ENCODE measurements at regions not wholly inside any gene's neighbourhood (a gene's known extent, or its start where the extent isn't known, plus 50 kb on each side); places are given as distances from the start of the nearest gene placed in this dataset.
A peak's percentile ranks its signal among the peaks of the same experiment; 100 is the strongest.

- H2AFZ ChIP-seq (ENCODE audit: low read depth, low read length) = no peak overlapping the region
- H3K36me3 ChIP-seq (ENCODE audit: insufficient read depth, low read length) = no peaks in the 10 kb centered on the region
- TF ChIP-seq CTCF (IDR thresholded peaks at IDR 0.05; ENCODE audit: poor library complexity, severe bottlenecking) (no peak), REST (IDR thresholded peaks at IDR 0.05; ENCODE audit: borderline replicate concordance) (no peak), MXI1 (conservative IDR thresholded peaks at IDR 0.05; ENCODE audit: poor library complexity, severe bottlenecking) (no peak), TAF1 (IDR thresholded peaks at IDR 0.05; ENCODE audit: low read depth) (no peak), EZH2 (IDR thresholded peaks at IDR 0.05; ENCODE audit: borderline replicate concordance, insufficient read depth, low read length, poor library complexity, severe bottlenecking) (no peak), RAD21 (conservative IDR thresholded peaks at IDR 0.05) (no peak)
- H3K79me2 ChIP-seq (replicated peaks; ENCODE audit: insufficient read depth, low read length) = no peaks in the 10 kb centered on the region
- no peak overlapping the region for H3K27ac ChIP-seq (ENCODE audit: low read length)
- no peak overlapping the region for H3K4me3 ChIP-seq (ENCODE audit: low read length)
- no peaks in the 10 kb centered on the region for H3K9me2 ChIP-seq (ENCODE audit: insufficient read depth, low read length)
- H4K20me1 ChIP-seq (ENCODE audit: insufficient read depth) = no peaks in the 10 kb centered on the region
- H3K27me3 ChIP-seq (ENCODE audit: insufficient read depth, low read depth, low read length) = no peaks in the 10 kb centered on the region
- no peak overlapping the region for H3K4me2 ChIP-seq (ENCODE audit: low read length)
- H3K9me3 ChIP-seq (ENCODE audit: low read length) = peaks cover 9% of the 10 kb centered on the region
- peaks cover 3% of the 10 kb centered on the region for H3F3A ChIP-seq (ENCODE audit: insufficient read depth, low read length, poor library complexity, severe bottlenecking)
- H3K9ac ChIP-seq (ENCODE audit: low read length) = no peak overlapping the region
Observed at GRCh38 chr3:30166535-30166934, 439.9 kb upstream of the TGFBR2 start.

GRCh38 chr3:30167541-30168011 lies 438.8 kb upstream of the TGFBR2 start:
- TF ChIP-seq CTCF (IDR thresholded peaks at IDR 0.05; ENCODE audit: poor library complexity, severe bottlenecking) (no peak), SMC3 (conservative IDR thresholded peaks at IDR 0.05; ENCODE audit: poor library complexity) (no peak), MXI1 (conservative IDR thresholded peaks at IDR 0.05; ENCODE audit: poor library complexity, severe bottlenecking) (no peak), EP300 (conservative IDR thresholded peaks at IDR 0.05; ENCODE audit: poor library complexity, severe bottlenecking) (peak; percentile 76), RAD21 (conservative IDR thresholded peaks at IDR 0.05) (no peak), REST (IDR thresholded peaks at IDR 0.05; ENCODE audit: borderline replicate concordance) (no peak), POLR2AphosphoS5 (IDR thresholded peaks at IDR 0.05) (peak; percentile 35)
- H4K20me1 ChIP-seq (ENCODE audit: insufficient read depth) = no peaks in the 10 kb centered on the region
- no peaks in the 10 kb centered on the region for H3K36me3 ChIP-seq (ENCODE audit: insufficient read depth, low read length)
- peaks cover 3% of the 10 kb centered on the region for H3F3A ChIP-seq (ENCODE audit: insufficient read depth, low read length, poor library complexity, severe bottlenecking)
- H3K79me2 ChIP-seq (replicated peaks; ENCODE audit: insufficient read depth, low read length) = no peaks in the 10 kb centered on the region
- H3K27ac ChIP-seq (ENCODE audit: low read length) = peak overlapping the region; percentile 23
- H3K9ac ChIP-seq (ENCODE audit: low read length) = no peak overlapping the region
- H3K4me2 ChIP-seq (ENCODE audit: low read length) = no peak overlapping the region
- H3K9me2 ChIP-seq (ENCODE audit: insufficient read depth, low read length) = no peaks in the 10 kb centered on the region
- H3K4me3 ChIP-seq (ENCODE audit: low read length) = no peak overlapping the region
- no peak overlapping the region for H2AFZ ChIP-seq (ENCODE audit: low read depth, low read length)
- peaks cover 9% of the 10 kb centered on the region for H3K9me3 ChIP-seq (ENCODE audit: low read length)
- H3K27me3 ChIP-seq (ENCODE audit: insufficient read depth, low read depth, low read length) = no peaks in the 10 kb centered on the region

Data from neural cell (in vitro differentiated cells).